ENCODE measurements at regions not wholly inside any gene's neighbourhood (a gene's known extent, or its start where the extent isn't known, plus 50 kb on each side); places are given as distances from the start of the nearest gene placed in this dataset.

DNA sequence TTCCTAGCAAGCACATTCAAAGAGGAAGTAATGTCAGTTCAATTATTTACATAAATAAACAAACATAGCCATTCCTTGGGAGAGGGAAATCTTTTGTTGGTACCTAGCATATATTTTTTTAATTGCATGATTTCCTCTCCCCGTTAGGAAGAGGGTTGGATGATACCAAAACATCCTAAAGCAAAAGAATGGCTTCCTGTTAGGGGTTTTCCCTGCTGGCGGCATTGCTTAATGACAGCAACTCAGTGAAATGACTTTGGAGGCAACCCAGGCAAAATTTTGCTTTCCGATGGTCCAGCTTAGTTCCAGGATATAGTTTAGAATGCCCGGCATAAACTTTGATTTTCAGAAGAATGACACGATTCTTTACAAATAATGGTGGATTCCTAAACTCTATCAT, 73.2 kb downstream of the MAT2B start:
- TF ChIP-seq, protein P1, sequence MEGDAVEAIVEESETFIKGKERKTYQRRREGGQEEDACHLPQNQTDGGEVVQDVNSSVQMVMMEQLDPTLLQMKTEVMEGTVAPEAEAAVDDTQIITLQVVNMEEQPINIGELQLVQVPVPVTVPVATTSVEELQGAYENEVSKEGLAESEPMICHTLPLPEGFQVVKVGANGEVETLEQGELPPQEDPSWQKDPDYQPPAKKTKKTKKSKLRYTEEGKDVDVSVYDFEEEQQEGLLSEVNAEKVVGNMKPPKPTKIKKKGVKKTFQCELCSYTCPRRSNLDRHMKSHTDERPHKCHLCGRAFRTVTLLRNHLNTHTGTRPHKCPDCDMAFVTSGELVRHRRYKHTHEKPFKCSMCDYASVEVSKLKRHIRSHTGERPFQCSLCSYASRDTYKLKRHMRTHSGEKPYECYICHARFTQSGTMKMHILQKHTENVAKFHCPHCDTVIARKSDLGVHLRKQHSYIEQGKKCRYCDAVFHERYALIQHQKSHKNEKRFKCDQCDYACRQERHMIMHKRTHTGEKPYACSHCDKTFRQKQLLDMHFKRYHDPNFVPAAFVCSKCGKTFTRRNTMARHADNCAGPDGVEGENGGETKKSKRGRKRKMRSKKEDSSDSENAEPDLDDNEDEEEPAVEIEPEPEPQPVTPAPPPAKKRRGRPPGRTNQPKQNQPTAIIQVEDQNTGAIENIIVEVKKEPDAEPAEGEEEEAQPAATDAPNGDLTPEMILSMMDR (IDR thresholded peaks at IDR 0.05): no peak
- no peak for TF ChIP-seq POLR2A (IDR thresholded peaks at IDR 0.05)
